Activated T-helper 17 cell treated with anti-CD3 and anti-CD28 coated beads, Interleukin-2, amount 50 U/mL, for 72 hours (primary cell): ENCODE measurements at regions not wholly inside any gene's neighbourhood (a gene's known extent, or its start where the extent isn't known, plus 50 kb on each side); places are given as distances from the start of the nearest gene placed in this dataset.
"Not testable (repeated sequence)": the region's sequence is repeated elsewhere in the genome, so short reads cannot be mapped to it uniquely, and the experiment has no call there.

Experiments
- ATAC-seq: fragments of 150-1000 bp; cut with Tn5 transposase; replicated peaks from 2 replicates; pipeline ENCODE4 v1.10.0; 2021; ENCODE audit warnings: mild to moderate bottlenecking, moderate library complexity
- H3K27ac Mint-ChIP-seq: one replicate; pipeline ENCODE4 v1.8.0; 2022; ENCODE audit warnings: mixed read lengths
- H3K27me3 Mint-ChIP-seq: one replicate; pipeline ENCODE4 v1.8.0; 2022; ENCODE audit warnings: mixed read lengths
- H3K36me3 Mint-ChIP-seq: one replicate; pipeline ENCODE4 v1.8.0; 2022; ENCODE audit warnings: low read depth, mild to moderate bottlenecking, mixed read lengths
- H3K4me1 Mint-ChIP-seq: one replicate; pipeline ENCODE4 v1.8.0; 2022; ENCODE audit warnings: mixed read lengths
- H3K4me3 Mint-ChIP-seq: one replicate; pipeline ENCODE4 v1.8.0; 2022; ENCODE audit warnings: mild to moderate bottlenecking, mixed read lengths
- H3K9me3 Mint-ChIP-seq: one replicate; pipeline ENCODE4 v1.8.0; 2022; ENCODE audit warnings: mixed read lengths

DNA sequence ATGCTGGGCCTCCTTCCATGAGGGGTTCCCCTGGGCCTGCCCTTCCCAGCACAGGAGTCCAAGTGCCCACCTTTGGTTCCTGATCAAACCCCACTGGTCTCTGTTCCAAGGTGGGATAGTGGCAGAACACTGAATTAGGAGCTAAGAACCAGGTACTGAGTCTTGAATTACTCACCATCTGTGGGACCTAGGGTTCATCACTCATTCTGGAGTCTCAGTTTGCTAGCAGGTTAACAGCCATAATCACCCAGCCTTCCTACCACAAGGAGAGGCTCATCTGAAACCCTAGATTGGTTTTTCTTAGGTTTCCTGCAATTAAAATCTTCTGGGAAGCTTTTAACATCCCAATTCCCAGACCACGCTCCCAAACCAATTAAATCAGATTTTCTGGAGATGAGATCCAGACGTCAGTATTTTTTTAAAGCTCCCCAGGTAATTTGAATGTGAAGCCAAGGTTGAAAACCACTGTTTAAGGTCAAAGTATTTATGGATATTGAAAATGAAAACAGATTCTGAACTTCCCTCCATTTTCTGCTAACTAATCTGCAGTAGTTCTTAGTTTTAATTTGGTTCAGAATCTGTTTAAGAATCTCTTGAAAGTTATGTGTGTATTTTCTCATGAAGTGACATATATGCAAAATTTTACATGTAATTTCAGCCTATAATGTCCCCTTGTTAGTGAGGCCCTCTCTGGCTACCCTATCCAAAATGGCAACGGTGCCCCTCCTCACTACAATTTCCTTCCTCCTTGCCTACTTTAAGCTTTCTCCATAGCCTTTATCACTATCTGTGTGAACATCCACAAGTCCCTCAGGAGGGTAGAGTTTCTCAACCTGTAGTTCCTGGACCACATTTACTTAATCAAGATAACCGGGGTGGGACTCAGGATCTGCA is 166.5 kb upstream of the CXCR4 start:
- ATAC-seq = peak; percentile 81
- peaks cover 42% of the 10 kb centered on the region for H3K4me1 Mint-ChIP-seq
- peaks cover 3% of the 10 kb centered on the region for H3K9me3 Mint-ChIP-seq
- H3K27ac Mint-ChIP-seq = peak overlapping the region; percentile 76
- no peaks in the 10 kb centered on the region for H3K27me3 Mint-ChIP-seq
- peak overlapping the region; percentile 24 for H3K4me3 Mint-ChIP-seq
- no peaks in the 10 kb centered on the region for H3K36me3 Mint-ChIP-seq

- Mint-ChIP-seq H3K4me3 (peak overlapping the region; percentile 63), H3K9me3 (peaks cover 3% of the 10 kb centered on the region), H3K4me1 (peaks cover 42% of the 10 kb centered on the region), H3K27me3 (no peaks in the 10 kb centered on the region), H3K36me3 (no peaks in the 10 kb centered on the region), H3K27ac (peak overlapping the region; percentile 91)
- ATAC-seq = no peak
These were observed 164.3 kb upstream of the CXCR4 start for GRCh38 chr2:136282251-136282650.

DNA sequence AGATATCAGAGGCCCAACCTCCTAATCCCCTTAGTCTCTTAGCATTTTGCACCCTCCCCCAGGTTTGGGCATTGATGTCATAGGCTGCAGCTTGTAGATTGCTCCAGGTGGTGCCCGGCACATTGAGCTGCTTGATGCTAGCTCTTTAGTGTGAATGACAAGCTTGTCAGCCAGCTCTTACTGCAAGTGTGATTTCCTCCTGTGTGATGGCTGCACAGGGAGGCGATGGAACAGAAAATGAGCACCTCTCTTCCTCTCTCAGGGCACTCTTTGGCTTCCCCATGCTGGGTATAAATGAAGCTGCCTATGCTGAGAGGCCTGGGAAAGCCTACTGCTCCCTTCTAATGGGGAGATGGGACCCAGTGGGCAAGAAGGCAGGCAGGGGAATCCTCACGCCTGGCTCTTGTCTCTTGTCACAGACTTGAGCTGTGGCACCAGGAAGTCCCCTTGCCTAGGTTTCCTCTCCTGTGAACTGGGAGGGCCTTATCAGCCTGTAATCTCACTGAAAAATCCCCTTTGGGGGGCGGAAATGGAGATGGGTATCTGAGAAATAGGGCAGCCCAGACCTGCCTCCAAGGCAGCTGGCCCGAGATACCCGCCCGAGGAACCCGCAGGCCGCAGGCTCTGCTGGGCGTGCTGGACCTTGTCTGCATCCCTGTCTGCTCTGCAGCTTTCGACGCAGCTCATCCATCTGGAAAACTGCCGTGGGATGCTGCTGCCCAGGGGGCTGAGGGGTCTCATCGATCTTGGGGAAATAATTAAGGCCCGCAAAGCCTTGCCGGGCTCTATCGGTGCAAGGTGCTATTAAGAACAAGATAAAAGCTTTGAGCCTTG is 163.5 kb upstream of the CXCR4 start:
- H3K4me3 Mint-ChIP-seq = peak overlapping the region; percentile 63
- ATAC-seq = peak; percentile 69
- H3K4me1 Mint-ChIP-seq = peaks cover 42% of the 10 kb centered on the region
- no peaks in the 10 kb centered on the region for H3K36me3 Mint-ChIP-seq
- peaks cover 3% of the 10 kb centered on the region for H3K9me3 Mint-ChIP-seq
- H3K27me3 Mint-ChIP-seq = no peaks in the 10 kb centered on the region
- H3K27ac Mint-ChIP-seq = peak overlapping the region; percentile 91

- not testable (repeated sequence) for H3K36me3 Mint-ChIP-seq, ATAC-seq, H3K27ac Mint-ChIP-seq, H3K27me3 Mint-ChIP-seq, H3K4me3 Mint-ChIP-seq, H3K4me1 Mint-ChIP-seq
- peaks cover 14% of the 10 kb centered on the region for H3K9me3 Mint-ChIP-seq
These were observed 148.4 kb upstream of the CXCR4 start for GRCh38 chr2:136266346-136266745.

- Mint-ChIP-seq H3K9me3 (peaks cover 2% of the 10 kb centered on the region), H3K4me1 (no peaks in the 10 kb centered on the region), H3K4me3 (no peak overlapping the region), H3K27ac (no peak overlapping the region), H3K36me3 (no peaks in the 10 kb centered on the region), H3K27me3 (no peaks in the 10 kb centered on the region)
- ATAC-seq = no peak
These were observed 141.6 kb upstream of the CXCR4 start for GRCh38 chr2:136259551-136259950.

GRCh38 chr2:136257893-136258292 is 139.9 kb upstream of the CXCR4 start:
- no peaks in the 10 kb centered on the region for H3K36me3 Mint-ChIP-seq
- no peaks in the 10 kb centered on the region for H3K9me3 Mint-ChIP-seq
- no peak overlapping the region for H3K4me3 Mint-ChIP-seq
- H3K4me1 Mint-ChIP-seq = no peaks in the 10 kb centered on the region
- no peak for ATAC-seq
- no peaks in the 10 kb centered on the region for H3K27me3 Mint-ChIP-seq
- H3K27ac Mint-ChIP-seq = no peak overlapping the region

- no peaks in the 10 kb centered on the region for H3K4me1 Mint-ChIP-seq
- no peak overlapping the region for H3K4me3 Mint-ChIP-seq
- no peaks in the 10 kb centered on the region for H3K27me3 Mint-ChIP-seq
- H3K27ac Mint-ChIP-seq = no peak overlapping the region
- ATAC-seq = peak; percentile 52
- no peaks in the 10 kb centered on the region for H3K9me3 Mint-ChIP-seq
- H3K36me3 Mint-ChIP-seq = no peaks in the 10 kb centered on the region
These were observed 137.9 kb upstream of the CXCR4 start for GRCh38 chr2:136255648-136256461.

GRCh38 chr2:136255127-136255526 is 137.2 kb upstream of the CXCR4 start:
- ATAC-seq = no peak
- no peaks in the 10 kb centered on the region for H3K4me1 Mint-ChIP-seq
- H3K27me3 Mint-ChIP-seq = no peaks in the 10 kb centered on the region
- peak overlapping the region; percentile 62 for H3K27ac Mint-ChIP-seq
- H3K36me3 Mint-ChIP-seq = no peaks in the 10 kb centered on the region
- H3K4me3 Mint-ChIP-seq = no peak overlapping the region
- no peaks in the 10 kb centered on the region for H3K9me3 Mint-ChIP-seq

- Mint-ChIP-seq H3K4me1 (no peaks in the 10 kb centered on the region), H3K4me3 (no peak overlapping the region), H3K9me3 (no peaks in the 10 kb centered on the region), H3K36me3 (no peaks in the 10 kb centered on the region), H3K27me3 (no peaks in the 10 kb centered on the region), H3K27ac (peak overlapping the region; percentile 62)
- ATAC-seq = no peak
These were observed 136.7 kb upstream of the CXCR4 start for GRCh38 chr2:136254681-136255080.

GRCh38 chr2:136253288-136254004 is 135.5 kb upstream of the CXCR4 start:
- Mint-ChIP-seq H3K4me3 (no peak overlapping the region), H3K4me1 (no peaks in the 10 kb centered on the region), H3K27ac (no peak overlapping the region), H3K27me3 (no peaks in the 10 kb centered on the region), H3K36me3 (no peaks in the 10 kb centered on the region), H3K9me3 (no peaks in the 10 kb centered on the region)
- ATAC-seq = no peak

- no peak overlapping the region for H3K27ac Mint-ChIP-seq
- H3K27me3 Mint-ChIP-seq = no peaks in the 10 kb centered on the region
- H3K36me3 Mint-ChIP-seq = no peaks in the 10 kb centered on the region
- peaks cover 7% of the 10 kb centered on the region for H3K4me1 Mint-ChIP-seq
- no peak overlapping the region for H3K4me3 Mint-ChIP-seq
- ATAC-seq = no peak
- H3K9me3 Mint-ChIP-seq = no peaks in the 10 kb centered on the region
These were observed 134.1 kb upstream of the CXCR4 start for GRCh38 chr2:136251885-136252585.

DNA sequence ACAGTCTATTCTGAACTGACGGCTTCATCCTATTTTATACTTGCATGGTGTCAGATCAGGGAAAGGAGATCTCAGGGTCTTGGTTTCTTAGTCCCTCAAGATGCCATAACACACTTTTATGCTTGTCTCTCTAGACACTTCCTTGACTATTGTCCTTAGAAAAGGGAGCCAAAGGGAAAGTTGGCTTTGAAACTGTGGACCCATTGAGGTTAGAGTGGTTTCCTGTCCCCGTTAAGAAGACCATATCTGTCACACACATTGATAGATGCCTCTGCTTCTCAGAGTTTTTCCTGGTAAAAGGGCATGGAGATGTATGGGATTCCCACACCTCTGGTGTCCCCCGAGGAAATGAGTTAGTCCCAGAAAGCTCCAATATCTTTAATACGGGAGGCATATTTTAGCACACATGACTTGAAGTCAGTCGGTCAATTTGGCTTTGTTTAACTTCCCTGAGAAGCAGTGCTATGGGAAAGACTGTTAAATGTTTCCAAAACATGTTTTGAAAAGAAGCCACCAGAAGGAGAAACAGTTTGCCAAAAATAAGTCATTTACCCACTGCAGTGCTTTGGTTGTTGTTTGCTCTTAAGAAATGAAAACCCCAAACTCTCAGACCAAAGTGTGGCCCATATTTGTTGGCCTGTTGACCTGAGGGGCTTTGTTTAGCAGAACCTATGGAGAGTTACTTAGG is 133.4 kb upstream of the CXCR4 start:
- no peak overlapping the region for H3K4me3 Mint-ChIP-seq
- no peak overlapping the region for H3K27ac Mint-ChIP-seq
- H3K27me3 Mint-ChIP-seq = no peaks in the 10 kb centered on the region
- H3K9me3 Mint-ChIP-seq = no peaks in the 10 kb centered on the region
- ATAC-seq = no peak
- no peaks in the 10 kb centered on the region for H3K36me3 Mint-ChIP-seq
- peaks cover 7% of the 10 kb centered on the region for H3K4me1 Mint-ChIP-seq

- Mint-ChIP-seq H3K9me3 (no peaks in the 10 kb centered on the region), H3K4me3 (no peak overlapping the region), H3K27ac (no peak overlapping the region), H3K4me1 (peaks cover 7% of the 10 kb centered on the region), H3K36me3 (no peaks in the 10 kb centered on the region), H3K27me3 (no peaks in the 10 kb centered on the region)
- no peak for ATAC-seq
These were observed 132.2 kb upstream of the CXCR4 start for GRCh38 chr2:136250131-136250530.
